ENCODE measurements at regions not wholly inside any gene's neighbourhood (a gene's known extent, or its start where the extent isn't known, plus 50 kb on each side); places are given as distances from the start of the nearest gene placed in this dataset.
"Not testable (repeated sequence)": the region's sequence is repeated elsewhere in the genome, so short reads cannot be mapped to it uniquely, and the experiment has no call there.

DNA sequence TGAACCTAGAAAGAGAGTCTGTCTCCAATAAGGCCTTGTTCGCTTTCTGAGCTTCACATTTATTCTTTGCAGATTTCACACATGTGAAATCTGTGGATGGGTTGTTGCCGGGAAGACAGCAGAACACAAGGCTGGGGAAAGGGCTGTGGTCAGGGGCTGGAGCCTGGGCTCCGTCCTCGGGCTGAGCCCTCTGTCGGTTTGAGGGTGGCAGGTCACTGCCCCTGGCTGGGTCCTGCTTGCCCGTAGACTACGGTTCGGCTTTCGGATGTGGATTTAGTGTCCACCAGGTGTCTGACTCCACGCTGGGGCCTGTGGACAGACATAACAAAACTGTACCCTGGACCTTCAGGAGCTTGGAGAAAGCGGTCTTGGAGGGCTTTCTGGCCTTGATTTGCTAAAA is 117.0 kb upstream of the ALX4 start:
- no peak for DNase-seq
- H3K27me3 ChIP-seq (ENCODE audit: low read depth): peaks cover 31% of the 10 kb centered on the region
- no peaks in the 10 kb centered on the region for H3K9me3 ChIP-seq (replicated peaks)
- H3K4me3 ChIP-seq: no peak overlapping the region
- no peak overlapping the region for H3K27ac ChIP-seq (replicated peaks)
- TF ChIP-seq, protein P1, sequence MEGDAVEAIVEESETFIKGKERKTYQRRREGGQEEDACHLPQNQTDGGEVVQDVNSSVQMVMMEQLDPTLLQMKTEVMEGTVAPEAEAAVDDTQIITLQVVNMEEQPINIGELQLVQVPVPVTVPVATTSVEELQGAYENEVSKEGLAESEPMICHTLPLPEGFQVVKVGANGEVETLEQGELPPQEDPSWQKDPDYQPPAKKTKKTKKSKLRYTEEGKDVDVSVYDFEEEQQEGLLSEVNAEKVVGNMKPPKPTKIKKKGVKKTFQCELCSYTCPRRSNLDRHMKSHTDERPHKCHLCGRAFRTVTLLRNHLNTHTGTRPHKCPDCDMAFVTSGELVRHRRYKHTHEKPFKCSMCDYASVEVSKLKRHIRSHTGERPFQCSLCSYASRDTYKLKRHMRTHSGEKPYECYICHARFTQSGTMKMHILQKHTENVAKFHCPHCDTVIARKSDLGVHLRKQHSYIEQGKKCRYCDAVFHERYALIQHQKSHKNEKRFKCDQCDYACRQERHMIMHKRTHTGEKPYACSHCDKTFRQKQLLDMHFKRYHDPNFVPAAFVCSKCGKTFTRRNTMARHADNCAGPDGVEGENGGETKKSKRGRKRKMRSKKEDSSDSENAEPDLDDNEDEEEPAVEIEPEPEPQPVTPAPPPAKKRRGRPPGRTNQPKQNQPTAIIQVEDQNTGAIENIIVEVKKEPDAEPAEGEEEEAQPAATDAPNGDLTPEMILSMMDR (IDR thresholded peaks at IDR 0.05; ENCODE audit: borderline replicate concordance): no peak
- no peaks in the 10 kb centered on the region for H3K4me1 ChIP-seq
- H3K36me3 ChIP-seq: no peaks in the 10 kb centered on the region
- intact Hi-C loops (cut with micrococcal nuclease): no loop called here

DNA sequence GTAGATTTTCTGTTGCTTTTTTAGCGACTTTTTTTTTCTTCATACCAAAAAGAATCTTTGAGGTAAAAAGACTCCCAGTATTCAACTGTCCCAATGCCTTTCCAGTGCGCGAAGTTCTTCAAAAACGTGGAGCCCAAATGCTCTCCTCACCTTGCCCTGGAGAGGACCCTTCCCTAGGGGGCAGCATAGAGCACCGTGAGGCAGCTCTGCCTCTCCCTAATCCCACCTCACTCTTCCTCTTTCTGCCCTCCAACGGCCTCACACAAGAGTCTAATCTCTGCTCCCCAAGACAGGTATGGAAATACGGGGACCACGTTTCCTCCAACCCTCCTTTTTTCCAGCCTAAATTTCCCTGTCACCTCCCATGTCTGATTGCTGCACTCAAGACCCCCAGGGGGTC is 117.5 kb upstream of the ALX4 start:
- TF ChIP-seq, protein P1 (IDR thresholded peaks at IDR 0.05; ENCODE audit: borderline replicate concordance): peak; percentile 49
- Histone ChIP-seq H3K27me3 (ENCODE audit: low read depth) (peaks cover 31% of the 10 kb centered on the region), H3K27ac (replicated peaks) (no peak overlapping the region), H3K9me3 (replicated peaks) (no peaks in the 10 kb centered on the region), H3K4me3 (no peak overlapping the region), H3K36me3 (no peaks in the 10 kb centered on the region), H3K4me1 (no peaks in the 10 kb centered on the region)
- no peak for DNase-seq
- intact Hi-C loops (cut with micrococcal nuclease): no loop called here

DNA sequence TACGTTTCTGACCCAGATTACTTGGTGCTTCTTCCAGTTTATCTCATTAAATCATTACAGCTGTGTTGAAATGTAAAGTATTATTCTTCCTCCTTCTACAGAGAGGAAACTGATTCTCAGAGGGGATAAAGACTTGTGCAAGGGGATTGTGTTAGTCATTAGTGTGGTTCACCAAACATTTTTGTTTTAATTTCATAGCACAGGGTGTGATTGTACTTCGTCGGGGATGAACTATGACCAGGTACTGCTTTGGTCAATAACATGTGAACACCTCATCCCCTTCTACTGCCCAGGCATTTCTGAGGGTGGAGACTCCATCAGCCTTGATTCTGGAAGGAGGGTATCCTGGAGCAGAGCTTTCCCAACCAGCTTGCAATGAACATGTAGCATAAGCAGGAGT is 120.2 kb upstream of the ALX4 start:
- Histone ChIP-seq H3K27ac (replicated peaks) (no peak overlapping the region), H3K9me3 (replicated peaks) (no peaks in the 10 kb centered on the region), H3K36me3 (no peaks in the 10 kb centered on the region), H3K4me3 (no peak overlapping the region), H3K4me1 (no peaks in the 10 kb centered on the region), H3K27me3 (ENCODE audit: low read depth) (peaks cover 16% of the 10 kb centered on the region)
- intact Hi-C loops (cut with micrococcal nuclease): no loop called here
- TF ChIP-seq, protein P1 (IDR thresholded peaks at IDR 0.05; ENCODE audit: borderline replicate concordance): no peak
- no peak for DNase-seq

DNA sequence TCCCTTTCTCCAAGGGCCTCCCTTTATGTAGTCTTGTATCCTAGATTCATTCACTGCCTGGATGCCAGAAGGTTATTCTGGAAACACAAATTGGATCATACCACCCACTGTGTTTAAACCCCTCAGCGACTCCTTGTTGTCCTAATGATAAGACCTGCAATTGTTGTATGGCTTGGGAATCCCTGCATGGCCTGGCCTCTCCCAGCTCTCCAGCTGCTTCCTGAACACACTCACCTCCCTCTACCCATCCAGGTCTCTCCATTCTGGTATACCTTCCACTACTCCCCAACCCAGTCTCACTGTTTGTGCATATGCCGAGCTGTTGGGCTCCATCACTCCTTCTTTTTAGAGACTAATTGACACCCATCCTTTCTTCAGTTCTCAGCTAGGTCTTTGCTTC is 124.3 kb upstream of the ALX4 start:
- Histone ChIP-seq H3K4me1 (peaks cover 15% of the 10 kb centered on the region), H3K4me3 (no peak overlapping the region), H3K36me3 (no peaks in the 10 kb centered on the region), H3K27me3 (ENCODE audit: low read depth) (peaks cover 15% of the 10 kb centered on the region), H3K27ac (replicated peaks) (no peak overlapping the region), H3K9me3 (replicated peaks) (peaks cover 3% of the 10 kb centered on the region)
- TF ChIP-seq, protein P1 (IDR thresholded peaks at IDR 0.05; ENCODE audit: borderline replicate concordance): no peak
- intact Hi-C loops (cut with micrococcal nuclease): no loop called here
- DNase-seq: no peak

DNA sequence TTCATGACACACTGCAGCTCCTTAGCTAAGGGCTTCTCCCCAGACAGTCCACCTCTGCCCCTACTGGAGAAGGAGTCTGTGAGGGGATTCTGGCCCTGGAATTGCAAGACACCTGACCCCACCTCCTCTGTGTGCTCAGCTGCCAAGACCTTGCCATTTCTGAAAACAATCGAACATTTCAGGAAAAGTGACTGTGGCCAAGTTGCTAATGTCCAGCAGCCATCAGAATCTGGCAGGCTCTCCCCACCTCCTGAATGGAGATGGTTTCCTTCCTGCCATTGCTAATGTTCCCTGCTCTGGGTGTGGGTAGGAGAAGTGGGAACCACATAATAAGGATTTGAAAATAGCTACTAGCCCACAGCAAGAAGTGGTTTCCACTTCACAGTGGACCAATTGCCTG is 127.2 kb upstream of the ALX4 start:
- intact Hi-C loops (cut with micrococcal nuclease): no loop called here
- H3K4me3 ChIP-seq: no peak overlapping the region
- H3K27ac ChIP-seq (replicated peaks): peak overlapping the region; percentile 77
- no peaks in the 10 kb centered on the region for H3K36me3 ChIP-seq
- peak; percentile 23 for DNase-seq
- peaks cover 15% of the 10 kb centered on the region for H3K4me1 ChIP-seq
- H3K27me3 ChIP-seq (ENCODE audit: low read depth): peaks cover 10% of the 10 kb centered on the region
- TF ChIP-seq, protein P1 (IDR thresholded peaks at IDR 0.05; ENCODE audit: borderline replicate concordance): no peak
- H3K9me3 ChIP-seq (replicated peaks): peaks cover 20% of the 10 kb centered on the region

DNA sequence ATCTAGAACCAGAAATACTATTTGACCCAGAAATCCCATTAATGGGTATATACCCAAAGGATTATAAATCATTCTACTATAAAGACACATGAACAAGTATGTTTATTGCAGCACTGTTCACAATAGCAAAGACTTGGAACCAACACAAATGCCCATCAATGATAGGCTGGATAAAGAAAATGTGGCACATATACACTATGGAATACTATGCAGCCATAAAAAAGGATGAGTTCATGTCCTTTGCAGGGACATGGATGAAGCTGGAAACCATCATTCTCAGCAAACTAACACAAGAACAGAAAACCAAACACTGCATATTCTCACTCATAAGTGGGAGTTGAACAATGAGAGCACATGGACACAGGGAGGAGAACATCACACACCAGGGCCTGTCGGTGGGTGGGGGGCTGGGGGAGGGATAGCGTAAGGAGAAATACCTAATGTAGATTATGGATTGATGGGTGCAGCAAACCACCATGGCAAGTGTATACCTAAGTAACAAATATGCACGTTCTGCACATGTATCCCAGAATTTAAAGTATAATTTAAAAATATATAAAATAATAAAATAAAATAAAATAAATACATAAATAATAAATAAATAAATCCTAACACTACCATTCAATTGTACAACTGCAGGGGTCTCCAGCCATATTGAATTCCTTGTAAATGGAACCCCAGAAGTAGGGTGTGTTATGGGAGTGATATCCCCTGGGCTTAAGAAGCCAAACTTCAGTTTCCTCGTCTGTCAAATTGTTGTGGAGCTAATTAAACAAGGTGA is 122.4 kb upstream of the CD82 start:
- H3K4me3 ChIP-seq; DNase-seq; intact Hi-C loops (cut with micrococcal nuclease); H3K4me1 ChIP-seq; H3K27ac ChIP-seq (replicated peaks); H3K27me3 ChIP-seq (ENCODE audit: low read depth); H3K36me3 ChIP-seq: not testable (repeated sequence)
- H3K9me3 ChIP-seq (replicated peaks): peaks cover 22% of the 10 kb centered on the region

Data from left ventricle myocardium inferior (tissue), 1 donor.